ENCODE measurements at regions not wholly inside any gene's neighbourhood (a gene's known extent, or its start where the extent isn't known, plus 50 kb on each side); places are given as distances from the start of the nearest gene placed in this dataset.

DNA sequence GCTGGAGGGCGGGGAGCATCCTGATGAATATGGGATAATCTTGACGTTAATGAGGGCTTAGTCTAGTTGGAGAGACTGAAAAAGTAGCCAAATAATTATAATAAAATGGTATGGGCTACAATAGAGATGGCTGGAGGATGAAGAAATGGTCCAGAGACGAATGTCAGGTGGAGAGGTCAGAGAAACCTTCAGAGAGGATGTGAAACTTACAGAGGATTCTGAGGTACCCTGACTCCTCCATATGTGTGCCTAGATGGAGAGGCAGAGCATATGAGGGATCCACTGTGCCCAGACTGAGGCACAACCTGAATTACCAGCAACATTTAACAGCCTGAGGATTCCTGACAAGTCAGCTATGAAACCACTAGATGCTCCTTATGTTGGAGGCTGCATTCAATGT, 417.0 kb downstream of the ATP23 start:
- Mint-ChIP-seq H3K4me1 (no peaks in the 10 kb centered on the region), H3K27ac (no peak overlapping the region), H3K27me3 (peaks cover 20% of the 10 kb centered on the region), H3K4me3 (no peak overlapping the region), H3K9me3 (ENCODE audit: insufficient read depth) (peaks cover 2% of the 10 kb centered on the region)
- Histone ChIP-seq H3K4me3 (ENCODE audit: control extremely low read depth in 1 of 5, extremely low read depth in 1 of 5, insufficient read depth in 1 of 5, low read depth in 2 of 5, low read length in 4 of 5) (no peak overlapping the region), H3K27ac (ENCODE audit: low read length in 2 of 2) (no peak overlapping the region), H3K4me1 (ENCODE audit: control insufficient read depth in 2 of 2, insufficient read depth in 2 of 2, low read length in 2 of 2) (no peaks in the 10 kb centered on the region), H3K4me2 (replicated peaks; ENCODE audit: low read depth, low read length, poor library complexity, severe bottlenecking) (no peak overlapping the region), H2AFZ (ENCODE audit: insufficient read depth, low read depth, low read length, poor library complexity, severe bottlenecking) (no peak overlapping the region), H3K27me3 (replicated peaks in 1 of 4; ENCODE audit: control extremely low read depth in 1 of 4, control insufficient read depth in 3 of 4, insufficient read depth in 4 of 4, low read length in 3 of 4) (no peaks in the 10 kb centered on the region), H4K20me1 (ENCODE audit: control insufficient read depth, insufficient read depth, low read length, poor library complexity, severe bottlenecking) (no peaks in the 10 kb centered on the region), H3K79me2 (ENCODE audit: control insufficient read depth, insufficient read depth, low read length) (no peaks in the 10 kb centered on the region), H3K9ac (ENCODE audit: low read length) (no peak overlapping the region), H3K36me3 (replicated peaks in 1 of 2; ENCODE audit: control extremely low read depth in 1 of 2, control insufficient read depth in 1 of 2, extremely low read depth in 1 of 2, insufficient read depth in 2 of 2, low read length in 1 of 2) (no peaks in the 10 kb centered on the region), H3K9me3 (ENCODE audit: control extremely low read depth in 1 of 3, control insufficient read depth in 2 of 3, insufficient read depth in 1 of 3, low read length in 2 of 3) (no peaks in the 10 kb centered on the region)
- TF ChIP-seq EZH2 (IDR thresholded peaks at IDR 0.05; ENCODE audit: borderline replicate concordance, insufficient read depth, low read depth, low read length, poor library complexity, severe bottlenecking) (no peak), CTCF (IDR thresholded peaks at IDR 0.05) (no peak)
- CTCF ChIA-PET, result interaction anchor here (2.5 kb wide), 1 partner anchor 11 kb away, joined by 19 read pairs; no protein-coding TSS in a partner anchor
- DNase-seq (no peak), ATAC-seq (ENCODE audit: low read depth) (no peak)
- intact Hi-C loops (cut with micrococcal nuclease), result no loop called here
- WGBS (ENCODE audit: insufficient coverage), result 83% methylated on average over 2 of the region's 3 CpGs
- POLR2A ChIA-PET, result no interaction called here

- intact Hi-C loops (cut with micrococcal nuclease), result no loop called here
- 95% methylated on average over 6 of the region's 8 CpGs for WGBS (ENCODE audit: insufficient coverage)
- no peak overlapping the region for H3K4me3 ChIP-seq (ENCODE audit: control extremely low read depth in 1 of 5, extremely low read depth in 1 of 5, insufficient read depth in 1 of 5, low read depth in 2 of 5, low read length in 4 of 5)
- H3K27ac ChIP-seq (ENCODE audit: low read length in 2 of 2), result no peak overlapping the region
- TF ChIP-seq CTCF (IDR thresholded peaks at IDR 0.05) (no peak), EZH2 (IDR thresholded peaks at IDR 0.05; ENCODE audit: borderline replicate concordance, insufficient read depth, low read depth, low read length, poor library complexity, severe bottlenecking) (no peak)
- H3K79me2 ChIP-seq (ENCODE audit: control insufficient read depth, insufficient read depth, low read length), result no peaks in the 10 kb centered on the region
- no peak overlapping the region for H3K4me2 ChIP-seq (replicated peaks; ENCODE audit: low read depth, low read length, poor library complexity, severe bottlenecking)
- ChIA-PET POLR2A (no interaction called here), CTCF (interaction anchor here (2.5 kb wide), 1 partner anchor 12 kb away, joined by 19 read pairs; no protein-coding TSS in a partner anchor)
- Mint-ChIP-seq H3K4me3 (no peak overlapping the region), H3K27me3 (peaks cover 15% of the 10 kb centered on the region), H3K4me1 (no peaks in the 10 kb centered on the region), H3K9me3 (ENCODE audit: insufficient read depth) (peaks cover 2% of the 10 kb centered on the region), H3K27ac (no peak overlapping the region)
- H3K36me3 ChIP-seq (replicated peaks in 1 of 2; ENCODE audit: control extremely low read depth in 1 of 2, control insufficient read depth in 1 of 2, extremely low read depth in 1 of 2, insufficient read depth in 2 of 2, low read length in 1 of 2), result no peaks in the 10 kb centered on the region
- no peaks in the 10 kb centered on the region for H3K27me3 ChIP-seq (replicated peaks in 1 of 4; ENCODE audit: control extremely low read depth in 1 of 4, control insufficient read depth in 3 of 4, insufficient read depth in 4 of 4, low read length in 3 of 4)
- no peak overlapping the region for H2AFZ ChIP-seq (ENCODE audit: insufficient read depth, low read depth, low read length, poor library complexity, severe bottlenecking)
- H3K4me1 ChIP-seq (ENCODE audit: control insufficient read depth in 2 of 2, insufficient read depth in 2 of 2, low read length in 2 of 2), result no peaks in the 10 kb centered on the region
- no peak overlapping the region for H3K9ac ChIP-seq (ENCODE audit: low read length)
- no peaks in the 10 kb centered on the region for H4K20me1 ChIP-seq (ENCODE audit: control insufficient read depth, insufficient read depth, low read length, poor library complexity, severe bottlenecking)
- H3K9me3 ChIP-seq (ENCODE audit: control extremely low read depth in 1 of 3, control insufficient read depth in 2 of 3, insufficient read depth in 1 of 3, low read length in 2 of 3), result no peaks in the 10 kb centered on the region
- no peak for ATAC-seq (ENCODE audit: low read depth)
- DNase-seq, result no peak
Observed at GRCh38 chr12:58359084-58359483, 417.7 kb downstream of the ATP23 start.

Measured in B cell (primary cell).